Upper lobe of left lung (tissue), 4 donors: ENCODE measurements at regions not wholly inside any gene's neighbourhood (a gene's known extent, or its start where the extent isn't known, plus 50 kb on each side); places are given as distances from the start of the nearest gene placed in this dataset.

ENCODE experiments used
- POLR2A ChIP-seq, 4 donors: fragments of 450-650 bp; IDR thresholded peaks; one replicate each; pipeline ENCODE4 v1.5.1; 2016 to 2017; ENCODE audit warnings: antibody characterized with exemption in 4 of 4, mild to moderate bottlenecking in 2 of 4
- POLR2AphosphoS5 ChIP-seq, 2 donors: sonication (generic); formaldehyde crosslinking; IDR thresholded peaks; one replicate each; pipeline ENCODE4 v1.5.1; 2017; ENCODE audit warnings: antibody characterized with exemption in 2 of 2
- TF ChIP-seq, protein P1 (sequence below), 6 experiments: fragments of 450-650 bp in 4 of 6; fragments of 200-600 bp in 2 of 6; sonication (generic) in 2 of 6; IDR thresholded peaks; one replicate each; pipeline ENCODE4 v1.5.1; 2016 to 2019; ENCODE audit warnings: antibody characterized with exemption in 6 of 6

DNA sequence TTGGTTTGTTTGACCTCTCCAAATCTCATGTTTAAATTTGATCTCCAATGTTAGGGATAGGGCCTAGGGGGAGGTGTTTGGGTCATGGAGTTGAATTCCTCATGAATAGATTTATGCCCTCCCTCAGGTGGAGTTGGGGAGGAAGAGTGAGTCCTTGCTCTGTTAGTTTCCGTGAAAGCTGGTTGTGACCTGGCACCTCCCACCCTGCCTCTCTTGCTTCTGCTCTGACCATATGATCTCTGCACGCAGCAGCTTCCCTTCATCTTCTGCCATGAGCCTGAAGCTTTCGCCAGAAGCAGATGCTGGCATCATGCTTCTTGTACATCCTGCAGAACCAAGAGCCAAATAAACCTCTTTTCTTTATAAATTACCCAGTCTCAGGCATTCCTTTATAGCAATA, 231.6 kb upstream of the ERBB4 start:
- TF ChIP-seq, protein P1, sequence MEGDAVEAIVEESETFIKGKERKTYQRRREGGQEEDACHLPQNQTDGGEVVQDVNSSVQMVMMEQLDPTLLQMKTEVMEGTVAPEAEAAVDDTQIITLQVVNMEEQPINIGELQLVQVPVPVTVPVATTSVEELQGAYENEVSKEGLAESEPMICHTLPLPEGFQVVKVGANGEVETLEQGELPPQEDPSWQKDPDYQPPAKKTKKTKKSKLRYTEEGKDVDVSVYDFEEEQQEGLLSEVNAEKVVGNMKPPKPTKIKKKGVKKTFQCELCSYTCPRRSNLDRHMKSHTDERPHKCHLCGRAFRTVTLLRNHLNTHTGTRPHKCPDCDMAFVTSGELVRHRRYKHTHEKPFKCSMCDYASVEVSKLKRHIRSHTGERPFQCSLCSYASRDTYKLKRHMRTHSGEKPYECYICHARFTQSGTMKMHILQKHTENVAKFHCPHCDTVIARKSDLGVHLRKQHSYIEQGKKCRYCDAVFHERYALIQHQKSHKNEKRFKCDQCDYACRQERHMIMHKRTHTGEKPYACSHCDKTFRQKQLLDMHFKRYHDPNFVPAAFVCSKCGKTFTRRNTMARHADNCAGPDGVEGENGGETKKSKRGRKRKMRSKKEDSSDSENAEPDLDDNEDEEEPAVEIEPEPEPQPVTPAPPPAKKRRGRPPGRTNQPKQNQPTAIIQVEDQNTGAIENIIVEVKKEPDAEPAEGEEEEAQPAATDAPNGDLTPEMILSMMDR (IDR thresholded peaks at IDR 0.05), result no peak
- TF ChIP-seq POLR2AphosphoS5 (IDR thresholded peaks at IDR 0.05) (no peak), POLR2A (IDR thresholded peaks at IDR 0.05) (no peak)
